NCI-H1105 treated with DMSO at 0.1 percent for 48 hours (cell line): ENCODE measurements at regions not wholly inside any gene's neighbourhood (a gene's known extent, or its start where the extent isn't known, plus 50 kb on each side); places are given as distances from the start of the nearest gene placed in this dataset.
"Not testable (repeated sequence)": the region's sequence is repeated elsewhere in the genome, so short reads cannot be mapped to it uniquely, and the experiment has no call there.

ENCODE experiments used
- DNase-seq: peaks from one replicate; lab custom pipeline; 2025; lab: John Stamatoyannopoulos, UW

DNA sequence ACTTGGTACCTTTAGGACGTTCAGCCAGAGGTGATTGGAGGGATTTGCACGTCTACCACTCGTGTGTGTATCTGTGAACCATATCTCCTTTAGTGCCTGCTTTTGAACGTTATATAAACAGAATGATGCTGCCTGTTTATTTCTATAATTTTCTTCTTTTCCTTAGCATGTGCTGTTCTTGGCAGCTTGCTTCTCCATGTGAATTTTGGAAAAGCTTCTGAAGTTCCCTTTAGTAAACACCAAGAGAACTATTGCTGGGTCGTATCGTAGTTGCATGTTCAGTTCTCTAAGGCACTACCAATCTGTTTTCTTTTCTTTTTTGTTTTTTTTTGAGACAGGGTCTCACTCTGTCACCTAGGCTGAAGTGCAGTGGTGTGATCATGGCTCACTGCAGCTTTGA lies 73.8 kb upstream of the FANCC start:
- DNase-seq = not testable (repeated sequence)

DNA sequence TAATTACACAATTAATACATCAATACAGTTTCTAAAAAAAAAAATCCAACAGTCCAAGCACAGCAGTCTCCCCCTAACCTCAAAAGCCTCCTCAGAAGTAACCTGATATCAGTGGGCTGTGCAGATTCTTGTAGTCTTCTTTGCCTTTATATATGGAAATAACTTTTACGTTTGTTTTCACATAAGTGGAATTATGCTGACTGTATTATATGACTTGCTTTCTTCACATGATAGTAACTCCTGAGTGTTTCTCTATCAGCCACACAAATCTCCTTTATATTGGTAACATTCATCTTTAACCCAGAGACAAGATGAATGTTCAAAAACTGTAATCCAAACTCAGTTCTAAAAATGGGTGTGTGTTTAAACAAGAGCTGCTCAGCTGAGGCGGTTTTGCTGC lies 71.9 kb upstream of the FANCC start:
- no peak for DNase-seq

DNA sequence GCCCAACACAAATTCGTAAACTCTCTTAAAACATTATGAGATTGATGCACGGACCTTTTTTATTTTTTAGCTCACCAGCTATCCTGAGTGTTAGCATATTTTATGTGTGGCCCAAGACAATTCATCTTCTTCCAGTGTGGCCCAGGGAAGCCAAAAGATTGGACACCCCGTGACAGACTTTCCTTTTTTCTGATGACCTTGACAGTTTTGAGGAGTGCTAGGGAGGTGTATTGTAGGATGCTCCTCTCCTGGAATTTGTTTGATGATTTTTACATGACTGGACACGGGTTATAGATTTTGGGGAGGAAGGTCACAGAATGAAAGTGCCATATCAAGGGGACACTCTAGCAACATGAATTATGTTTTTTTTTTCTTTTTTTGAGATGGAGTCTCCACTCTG lies 69.3 kb upstream of the FANCC start:
- DNase-seq = no peak

DNA sequence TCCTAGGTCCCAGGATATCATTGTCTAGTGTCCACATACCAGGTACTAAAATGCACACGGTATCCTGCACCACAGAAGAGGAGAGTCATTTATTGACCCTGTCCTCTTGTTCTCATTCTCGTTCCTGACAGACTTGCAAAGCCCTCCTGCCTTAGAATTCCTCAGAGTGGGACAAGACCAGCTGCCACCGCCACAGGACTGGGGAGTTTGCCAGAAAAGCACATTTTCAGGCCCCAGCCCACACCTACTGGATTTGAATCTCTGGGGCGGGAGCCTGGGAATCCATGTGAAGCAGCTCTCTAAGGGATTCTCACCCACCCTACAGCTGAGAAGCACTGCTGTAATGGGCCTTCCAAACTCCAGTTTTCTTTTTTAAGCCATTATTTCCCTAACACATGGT lies 68.0 kb upstream of the FANCC start:
- no peak for DNase-seq

DNA sequence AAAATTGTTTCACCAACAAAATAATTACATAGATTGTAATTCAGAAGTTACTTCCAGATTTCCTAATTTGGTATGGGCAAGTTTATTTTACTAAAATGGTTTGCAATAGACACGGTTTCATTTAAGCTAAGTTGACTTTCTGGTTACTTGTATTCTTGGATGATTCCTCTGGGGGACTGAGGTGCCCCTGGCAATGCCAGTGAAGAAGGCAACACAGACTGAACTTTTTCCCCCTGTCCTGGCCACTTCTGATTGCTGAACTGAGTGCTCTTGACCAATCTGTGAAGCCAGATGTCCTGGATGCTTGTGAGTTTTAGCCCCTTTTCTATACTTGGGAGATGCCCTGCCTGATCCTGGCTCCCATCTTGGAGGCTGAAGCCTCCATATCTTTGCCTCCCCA lies 66.3 kb upstream of the FANCC start:
- DNase-seq = no peak

DNA sequence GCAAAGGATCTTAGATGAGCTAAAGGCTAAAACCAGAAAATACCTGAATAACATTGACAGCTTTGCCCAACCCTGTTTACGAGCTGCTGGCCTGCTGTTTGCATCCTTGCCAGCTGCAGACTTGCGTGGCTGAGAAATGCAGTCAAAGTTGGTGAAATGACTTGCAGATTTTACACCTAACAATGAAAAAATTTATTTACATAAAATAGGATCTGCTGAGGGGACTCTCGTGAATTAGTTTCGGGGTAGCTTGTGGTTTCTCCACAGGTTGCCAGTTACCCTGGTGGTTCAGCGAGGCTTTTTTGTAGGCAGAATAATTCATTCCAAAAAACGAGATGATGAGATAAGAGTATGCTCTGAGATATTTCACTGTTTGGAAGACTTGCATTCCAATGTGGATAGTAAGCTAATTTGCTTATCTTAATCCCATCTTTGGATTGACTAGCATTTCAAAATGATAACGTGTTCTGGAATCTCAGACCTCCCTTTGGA lies 65.7 kb upstream of the FANCC start:
- DNase-seq = no peak

DNA sequence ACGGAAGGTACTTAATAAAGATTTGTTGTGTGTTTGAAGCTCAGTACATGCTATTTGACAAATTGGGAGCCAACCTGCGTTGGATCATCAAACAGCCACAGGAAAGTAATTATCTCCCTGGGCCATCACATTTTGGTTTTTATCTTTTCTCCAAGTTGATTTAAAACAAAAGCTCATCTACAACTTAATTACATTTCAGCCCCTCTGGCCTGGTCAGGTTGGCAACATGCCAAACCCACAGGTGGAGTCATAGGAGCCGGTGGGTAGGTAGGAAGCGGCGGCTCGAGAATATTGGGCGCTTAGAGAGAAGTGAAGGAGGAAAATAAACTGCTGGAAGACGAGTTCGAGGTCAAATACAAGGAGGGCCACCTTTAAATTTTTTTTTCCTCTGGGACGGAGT lies 64.9 kb upstream of the FANCC start:
- no peak for DNase-seq

DNA sequence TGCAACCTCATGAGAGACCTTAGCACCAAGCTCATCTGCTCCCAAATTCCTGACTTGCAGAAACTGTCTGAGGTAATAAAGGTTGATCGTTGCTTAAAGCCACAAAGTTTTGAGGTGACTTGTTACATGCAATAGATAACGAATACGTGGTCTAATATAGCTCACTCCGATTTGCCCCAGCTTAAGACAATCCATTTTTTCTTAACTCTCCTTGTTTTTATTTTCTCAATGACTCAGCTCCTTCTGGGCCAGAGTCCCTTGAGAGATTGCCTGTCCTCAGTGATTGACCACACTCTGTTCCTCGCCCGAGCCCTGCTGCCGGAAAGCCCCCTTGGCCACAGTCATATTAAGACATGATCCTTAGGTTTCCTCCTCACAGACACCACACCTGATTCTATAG lies 63.7 kb upstream of the FANCC start:
- DNase-seq = no peak

DNA sequence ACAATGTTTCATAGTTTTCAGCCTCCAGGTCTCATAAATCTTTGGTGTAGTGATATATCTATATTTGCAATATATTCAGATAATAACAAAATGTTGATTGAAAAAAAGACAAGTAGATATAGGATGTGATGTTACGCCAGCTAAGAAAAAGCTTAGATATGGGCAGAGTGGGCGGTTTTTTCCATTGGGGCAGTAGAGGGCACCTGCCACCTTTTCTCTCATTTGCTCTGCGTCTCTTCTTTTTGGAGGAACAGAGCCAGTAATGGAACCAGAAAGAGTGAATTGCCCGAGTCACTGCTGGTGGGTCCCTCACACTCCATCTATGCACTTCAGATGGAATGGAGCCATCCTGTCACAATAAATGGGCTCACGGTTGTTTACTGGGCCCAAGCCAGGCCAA lies 62.1 kb upstream of the FANCC start:
- no peak for DNase-seq

DNA sequence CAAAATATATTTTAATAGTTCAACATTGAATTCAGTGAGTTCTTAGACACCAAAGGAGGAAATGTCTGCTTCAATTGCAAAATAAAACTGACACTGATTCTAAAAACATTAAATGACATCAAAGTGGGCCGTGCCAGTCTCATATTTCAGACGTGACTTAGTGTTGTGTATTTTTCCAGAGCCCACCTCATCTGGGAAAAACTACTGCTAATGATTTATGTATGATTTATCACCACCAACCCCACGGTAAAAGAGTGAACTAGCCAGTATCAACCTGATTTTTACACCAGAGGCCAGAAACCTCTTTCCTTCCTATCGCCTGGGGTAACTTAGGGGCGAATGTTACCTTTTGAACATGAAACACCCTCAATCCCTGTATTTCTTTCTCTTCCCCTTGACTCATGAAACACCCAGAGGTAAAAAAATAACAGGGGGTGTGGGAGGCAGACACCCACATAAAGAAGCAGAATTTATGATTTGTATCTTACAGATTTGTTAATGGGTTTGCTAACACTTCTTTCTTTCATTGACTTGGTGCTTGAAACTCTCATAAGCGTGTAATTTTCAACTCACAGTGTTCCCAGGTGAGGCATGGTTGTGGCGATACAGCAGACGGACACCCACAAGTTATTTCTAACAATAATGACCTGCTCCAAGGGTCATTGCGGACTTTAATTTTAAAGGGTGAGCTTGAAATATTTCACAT lies 56.4 kb upstream of the FANCC start:
- DNase-seq = peak; percentile 25

DNA sequence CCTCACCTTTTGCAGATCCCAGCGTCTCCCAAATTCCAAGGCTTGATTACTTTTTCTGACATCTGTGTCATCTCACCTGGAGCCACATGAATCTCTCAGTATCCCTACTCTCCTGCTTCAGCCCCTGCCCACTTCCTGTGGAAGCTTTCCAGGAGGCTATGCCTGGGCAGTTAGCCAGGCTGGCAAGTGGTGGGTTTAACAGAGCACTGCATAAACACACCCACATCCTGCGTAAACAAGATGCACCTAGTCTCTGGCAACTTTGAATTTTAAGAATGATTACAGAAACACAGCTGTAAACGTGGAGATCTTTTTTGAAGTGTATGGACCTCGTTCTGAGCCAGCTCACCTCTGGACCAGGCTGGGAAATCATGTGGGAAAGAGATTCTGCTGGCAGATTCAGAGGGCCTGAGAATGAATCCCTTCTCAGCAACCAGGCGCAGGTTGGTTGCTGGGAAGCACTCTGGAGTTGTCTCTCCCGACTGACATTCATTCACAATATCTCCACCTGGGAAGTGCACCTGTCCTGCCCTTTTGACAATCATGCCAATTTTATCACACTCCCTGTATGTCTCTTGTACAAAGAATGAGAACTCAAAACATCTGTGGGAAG lies 55.7 kb upstream of the FANCC start:
- peak; percentile 84 for DNase-seq

DNA sequence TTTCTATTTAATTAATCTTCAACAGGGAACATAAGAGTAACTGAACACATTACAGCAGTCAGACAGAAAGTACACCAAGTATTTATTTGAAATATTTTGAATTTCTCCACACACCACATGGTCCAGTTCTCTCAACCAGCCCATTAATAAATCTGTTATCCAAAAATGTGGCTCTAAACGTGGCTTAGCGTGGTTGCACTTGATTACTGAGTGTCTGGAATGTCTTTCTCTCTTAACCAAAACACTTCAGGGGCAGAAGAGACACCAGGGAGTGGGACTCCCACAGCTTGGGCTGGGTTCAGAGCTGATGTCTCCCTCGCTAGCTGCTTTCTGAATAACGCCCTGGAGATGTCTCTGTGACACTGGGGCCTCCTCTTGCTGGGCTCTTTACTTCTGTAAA lies 52.6 kb upstream of the FANCC start:
- DNase-seq = no peak

DNA sequence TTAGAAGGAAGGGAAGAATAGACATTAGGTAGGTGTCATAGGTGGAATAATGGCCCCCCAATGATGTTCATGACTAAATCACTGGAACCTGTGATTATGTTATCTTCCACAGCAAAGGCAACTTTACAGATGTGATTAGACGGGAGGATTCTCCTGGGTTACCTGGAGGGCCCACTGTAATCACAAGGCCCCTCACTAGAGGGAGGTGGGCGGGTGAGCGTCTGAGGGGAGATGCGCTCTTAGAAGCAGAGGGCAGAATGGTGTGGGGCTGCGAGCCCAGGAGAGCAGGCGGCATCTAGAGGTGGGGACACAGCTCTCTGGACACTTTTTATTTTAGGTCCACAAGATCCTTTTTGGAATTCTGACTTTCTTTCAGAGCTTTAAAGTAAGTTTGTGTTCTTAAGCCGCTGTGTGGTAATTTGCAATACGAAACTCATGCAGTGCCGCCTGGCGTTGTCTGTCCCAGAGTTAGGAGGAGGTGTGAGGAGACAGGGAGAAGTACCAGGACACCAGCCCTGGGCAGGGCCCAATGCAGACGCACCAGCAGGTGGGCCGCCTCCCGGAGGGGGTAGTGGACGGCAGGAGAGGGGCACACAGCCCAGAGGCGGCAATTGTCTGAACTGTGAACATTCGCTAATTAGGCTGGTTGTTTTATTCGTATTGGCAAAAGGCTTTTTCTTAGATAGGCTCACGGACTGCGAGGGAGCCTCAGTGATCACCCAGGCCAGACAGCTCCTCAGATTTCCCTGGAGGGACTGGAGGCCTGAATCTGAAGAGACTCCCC lies 51.1 kb upstream of the FANCC start:
- DNase-seq = no peak
